WTC11 (cell line): ENCODE measurements at regions not wholly inside any gene's neighbourhood (a gene's known extent, or its start where the extent isn't known, plus 50 kb on each side); places are given as distances from the start of the nearest gene placed in this dataset.

Experiments used
- ATF1 ChIP-seq: sonication (generic); formaldehyde crosslinking; IDR thresholded peaks from 2 replicates; pipeline ENCODE4 v1.8.1; 2023; ENCODE audit warnings: mild to moderate bottlenecking, moderate library complexity, missing genetic modification reagents
- KAT7 ChIP-seq: sonication (generic); formaldehyde crosslinking; IDR thresholded peaks from 2 replicates; pipeline ENCODE4 v1.8.1; 2023; ENCODE audit warnings: missing genetic modification reagents, mild to moderate bottlenecking, borderline replicate concordance
- SMAD3 ChIP-seq: sonication (generic); formaldehyde crosslinking; IDR thresholded peaks from 2 replicates; pipeline ENCODE4 v1.8.0; 2022; ENCODE audit warnings: missing genetic modification reagents, mild to moderate bottlenecking, borderline replicate concordance
- TF ChIP-seq, protein P1 (sequence below): fragments of 200-600 bp; IDR thresholded peaks from 2 replicates; pipeline ENCODE4 v1.8.0; 2022; ENCODE audit warnings: antibody characterized with exemption
- TF ChIP-seq, protein P2 (sequence below): sonication (generic); formaldehyde crosslinking; IDR thresholded peaks from 2 replicates; pipeline ENCODE4 v1.8.1; 2023; ENCODE audit warnings: mild to moderate bottlenecking, missing genetic modification reagents

DNA sequence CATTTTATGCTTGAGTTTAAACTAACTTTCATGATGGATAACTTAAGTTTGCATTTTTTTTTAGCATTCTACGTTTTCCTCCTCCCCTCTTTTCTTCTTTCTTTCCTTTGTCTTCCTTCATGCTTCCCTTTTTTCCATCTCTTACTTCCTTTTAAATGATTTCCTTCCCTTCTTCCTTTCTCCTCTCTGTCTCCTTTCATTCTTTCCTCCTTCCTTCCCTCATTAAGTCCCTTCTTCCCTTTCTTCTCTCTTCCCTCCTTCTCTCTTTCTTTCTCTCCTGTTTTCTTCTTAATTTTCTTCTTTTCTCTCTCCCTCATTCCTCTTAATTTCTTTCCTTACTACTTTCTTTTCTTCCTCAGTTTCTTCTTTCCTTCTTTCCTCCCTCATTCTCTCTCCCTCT lies 376.0 kb downstream of the LRIG3 start:
- TF ChIP-seq KAT7 (CRISPR knock-in tag): no peak
- no peak for TF ChIP-seq SMAD3 (CRISPR knock-in tag)
- no peak for TF ChIP-seq ATF1 (CRISPR knock-in tag)
- TF ChIP-seq, protein P1, sequence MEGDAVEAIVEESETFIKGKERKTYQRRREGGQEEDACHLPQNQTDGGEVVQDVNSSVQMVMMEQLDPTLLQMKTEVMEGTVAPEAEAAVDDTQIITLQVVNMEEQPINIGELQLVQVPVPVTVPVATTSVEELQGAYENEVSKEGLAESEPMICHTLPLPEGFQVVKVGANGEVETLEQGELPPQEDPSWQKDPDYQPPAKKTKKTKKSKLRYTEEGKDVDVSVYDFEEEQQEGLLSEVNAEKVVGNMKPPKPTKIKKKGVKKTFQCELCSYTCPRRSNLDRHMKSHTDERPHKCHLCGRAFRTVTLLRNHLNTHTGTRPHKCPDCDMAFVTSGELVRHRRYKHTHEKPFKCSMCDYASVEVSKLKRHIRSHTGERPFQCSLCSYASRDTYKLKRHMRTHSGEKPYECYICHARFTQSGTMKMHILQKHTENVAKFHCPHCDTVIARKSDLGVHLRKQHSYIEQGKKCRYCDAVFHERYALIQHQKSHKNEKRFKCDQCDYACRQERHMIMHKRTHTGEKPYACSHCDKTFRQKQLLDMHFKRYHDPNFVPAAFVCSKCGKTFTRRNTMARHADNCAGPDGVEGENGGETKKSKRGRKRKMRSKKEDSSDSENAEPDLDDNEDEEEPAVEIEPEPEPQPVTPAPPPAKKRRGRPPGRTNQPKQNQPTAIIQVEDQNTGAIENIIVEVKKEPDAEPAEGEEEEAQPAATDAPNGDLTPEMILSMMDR: no peak
- TF ChIP-seq, protein P2, sequence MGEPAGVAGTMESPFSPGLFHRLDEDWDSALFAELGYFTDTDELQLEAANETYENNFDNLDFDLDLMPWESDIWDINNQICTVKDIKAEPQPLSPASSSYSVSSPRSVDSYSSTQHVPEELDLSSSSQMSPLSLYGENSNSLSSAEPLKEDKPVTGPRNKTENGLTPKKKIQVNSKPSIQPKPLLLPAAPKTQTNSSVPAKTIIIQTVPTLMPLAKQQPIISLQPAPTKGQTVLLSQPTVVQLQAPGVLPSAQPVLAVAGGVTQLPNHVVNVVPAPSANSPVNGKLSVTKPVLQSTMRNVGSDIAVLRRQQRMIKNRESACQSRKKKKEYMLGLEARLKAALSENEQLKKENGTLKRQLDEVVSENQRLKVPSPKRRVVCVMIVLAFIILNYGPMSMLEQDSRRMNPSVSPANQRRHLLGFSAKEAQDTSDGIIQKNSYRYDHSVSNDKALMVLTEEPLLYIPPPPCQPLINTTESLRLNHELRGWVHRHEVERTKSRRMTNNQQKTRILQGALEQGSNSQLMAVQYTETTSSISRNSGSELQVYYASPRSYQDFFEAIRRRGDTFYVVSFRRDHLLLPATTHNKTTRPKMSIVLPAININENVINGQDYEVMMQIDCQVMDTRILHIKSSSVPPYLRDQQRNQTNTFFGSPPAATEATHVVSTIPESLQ (CRISPR knock-in tag): no peak
